ENCODE measurements at regions not wholly inside any gene's neighbourhood (a gene's known extent, or its start where the extent isn't known, plus 50 kb on each side); places are given as distances from the start of the nearest gene placed in this dataset.

GRCh38 chr14:23785208-23785607 lies 149.0 kb downstream of the DHRS2 start:
- DNase-seq (ENCODE audit: low spot score) (no peak), ATAC-seq (ENCODE audit: low FRiP score) (no peak)
- no peak for TF ChIP-seq CTCF (IDR thresholded peaks at IDR 0.05)

GRCh38 chr14:23787436-23787835 lies 151.3 kb downstream of the DHRS2 start:
- DNase-seq (ENCODE audit: low spot score) (no peak), ATAC-seq (ENCODE audit: low FRiP score) (no peak)
- no peak for TF ChIP-seq CTCF (IDR thresholded peaks at IDR 0.05)

GRCh38 chr14:23789696-23790095 lies 153.5 kb downstream of the DHRS2 start:
- no peak for TF ChIP-seq CTCF (IDR thresholded peaks at IDR 0.05)
- ATAC-seq (ENCODE audit: low FRiP score) (no peak), DNase-seq (ENCODE audit: low spot score) (no peak)

GRCh38 chr14:23793532-23793931 lies 157.4 kb downstream of the DHRS2 start:
- TF ChIP-seq CTCF (IDR thresholded peaks at IDR 0.05) = no peak
- DNase-seq (ENCODE audit: low spot score) = no peak
- no peak for ATAC-seq (ENCODE audit: low FRiP score)

GRCh38 chr14:23800811-23801210 lies 152.8 kb upstream of the DHRS4 start:
- ATAC-seq (ENCODE audit: low FRiP score) (no peak), DNase-seq (ENCODE audit: low spot score) (no peak)
- no peak for TF ChIP-seq CTCF (IDR thresholded peaks at IDR 0.05)

GRCh38 chr14:23801766-23802165 lies 151.8 kb upstream of the DHRS4 start:
- TF ChIP-seq CTCF (IDR thresholded peaks at IDR 0.05) = no peak
- ATAC-seq (ENCODE audit: low FRiP score) (no peak), DNase-seq (ENCODE audit: low spot score) (no peak)

GRCh38 chr14:23804817-23805216 lies 148.8 kb upstream of the DHRS4 start:
- ATAC-seq (ENCODE audit: low FRiP score) (no peak), DNase-seq (ENCODE audit: low spot score) (no peak)
- no peak for TF ChIP-seq CTCF (IDR thresholded peaks at IDR 0.05)
